Peyer's patch (tissue), 4 donors: ENCODE measurements at regions not wholly inside any gene's neighbourhood (a gene's known extent, or its start where the extent isn't known, plus 50 kb on each side); places are given as distances from the start of the nearest gene placed in this dataset.
A peak's percentile ranks its signal among the peaks of the same experiment; 100 is the strongest.

Experiments
- DNase-seq, 3 donors: peaks; one replicate each; pipeline ENCODE4 v3.0.0-alpha.2; 2017 to 2019
- H3K27ac ChIP-seq, 4 donors: fragments of 200-600 bp; sonication (generic); one replicate each; pipeline ENCODE4 v1.5.1; 2016 to 2019
- H3K27me3 ChIP-seq, 2 donors: fragments of 200-600 bp; sonication (generic); one replicate each; pipeline ENCODE4 v1.5.1; 2019
- H3K36me3 ChIP-seq, 3 donors: fragments of 200-600 bp; sonication (generic); one replicate each; pipeline ENCODE4 v1.5.1; 2016 to 2019
- H3K4me1 ChIP-seq, 4 donors: fragments of 200-600 bp; sonication (generic); one replicate each; pipeline ENCODE4 v1.5.1; 2016 to 2019
- H3K4me3 ChIP-seq, 4 donors: fragments of 200-600 bp; sonication (generic); 1 replicate in 3 of 4; 2 replicates in 1 of 4; pipeline ENCODE4 v1.5.1; 2016 to 2019; ENCODE audit warnings: mild to moderate bottlenecking in 1 of 4
- H3K9me3 ChIP-seq, 4 donors: fragments of 200-600 bp; sonication (generic); one replicate each; pipeline ENCODE4 v1.5.1; 2016 to 2019; ENCODE audit warnings: mild to moderate bottlenecking in 1 of 4
- CTCF ChIP-seq, 6 experiments: fragments of 450-650 bp in 4 of 6; fragments of 200-600 bp in 2 of 6; sonication (generic) in 1 of 6; IDR thresholded peaks; one replicate each; pipeline ENCODE4 v1.5.1; 2017 to 2019; ENCODE audit warnings: antibody characterized with exemption in 6 of 6, mild to moderate bottlenecking in 3 of 6, moderate library complexity in 1 of 6
- POLR2A ChIP-seq, 2 donors: fragments of 450-650 bp; IDR thresholded peaks; one replicate each; pipeline ENCODE4 v1.5.1; 2017; ENCODE audit warnings: antibody characterized with exemption in 2 of 2, mild to moderate bottlenecking in 2 of 2, moderate library complexity in 2 of 2

- peak in 1 of 3 donors; percentile 28 for DNase-seq
- H3K4me1 ChIP-seq, result no peaks in the 10 kb centered on the region
- TF ChIP-seq POLR2A (IDR thresholded peaks at IDR 0.05), result no peak
- no peak for TF ChIP-seq CTCF (IDR thresholded peaks at IDR 0.05)
- H3K27ac ChIP-seq, result no peak overlapping the region
- no peaks in the 10 kb centered on the region for H3K9me3 ChIP-seq
- no peaks in the 10 kb centered on the region for H3K27me3 ChIP-seq
- H3K4me3 ChIP-seq, result no peak overlapping the region
- H3K36me3 ChIP-seq, result no peaks in the 10 kb centered on the region
Observed at GRCh38 chr9:16319646-16320045, 550.8 kb downstream of the BNC2 start.

GRCh38 chr9:16320338-16320902, 550.0 kb downstream of the BNC2 start:
- H3K9me3 ChIP-seq, result no peaks in the 10 kb centered on the region
- H3K27ac ChIP-seq, result no peak overlapping the region
- no peaks in the 10 kb centered on the region for H3K4me1 ChIP-seq
- peak in 1 of 3 donors; percentile 21 for DNase-seq
- no peaks in the 10 kb centered on the region for H3K27me3 ChIP-seq
- no peaks in the 10 kb centered on the region for H3K36me3 ChIP-seq
- TF ChIP-seq POLR2A (IDR thresholded peaks at IDR 0.05), result no peak
- no peak for TF ChIP-seq CTCF (IDR thresholded peaks at IDR 0.05)
- no peak overlapping the region for H3K4me3 ChIP-seq

GRCh38 chr9:16321461-16322119, 548.9 kb downstream of the BNC2 start:
- H3K27ac ChIP-seq, result no peak overlapping the region
- TF ChIP-seq CTCF (IDR thresholded peaks at IDR 0.05), result no peak
- TF ChIP-seq POLR2A (IDR thresholded peaks at IDR 0.05), result no peak
- peak in 1 of 3 donors; percentile 32 for DNase-seq
- H3K36me3 ChIP-seq, result no peaks in the 10 kb centered on the region
- no peaks in the 10 kb centered on the region for H3K27me3 ChIP-seq
- no peaks in the 10 kb centered on the region for H3K9me3 ChIP-seq
- no peak overlapping the region for H3K4me3 ChIP-seq
- H3K4me1 ChIP-seq, result no peaks in the 10 kb centered on the region

- DNase-seq, result peak in 1 of 3 donors; percentile 30
Observed at GRCh38 chr9:16322849-16323248, 547.6 kb downstream of the BNC2 start.

GRCh38 chr9:16325966-16326365, 544.5 kb downstream of the BNC2 start:
- DNase-seq, result no peak
- Histone ChIP-seq H3K4me3 (no peak overlapping the region), H3K9me3 (no peaks in the 10 kb centered on the region), H3K27ac (no peak overlapping the region), H3K4me1 (no peaks in the 10 kb centered on the region), H3K36me3 (no peaks in the 10 kb centered on the region), H3K27me3 (no peaks in the 10 kb centered on the region)
- TF ChIP-seq POLR2A (IDR thresholded peaks at IDR 0.05) (no peak), CTCF (IDR thresholded peaks at IDR 0.05) (no peak)

More at GRCh38 chr9:16322849-16323248, 547.6 kb downstream of the BNC2 start:
- H3K4me1 ChIP-seq, result no peaks in the 10 kb centered on the region
- H3K27me3 ChIP-seq, result no peaks in the 10 kb centered on the region
- H3K4me3 ChIP-seq, result no peak overlapping the region
- H3K36me3 ChIP-seq, result no peaks in the 10 kb centered on the region
- no peaks in the 10 kb centered on the region for H3K9me3 ChIP-seq
- no peak overlapping the region for H3K27ac ChIP-seq
- TF ChIP-seq CTCF (IDR thresholded peaks at IDR 0.05), result no peak
- TF ChIP-seq POLR2A (IDR thresholded peaks at IDR 0.05), result no peak
